Calu3 (cell line): ENCODE measurements at regions not wholly inside any gene's neighbourhood (a gene's known extent, or its start where the extent isn't known, plus 50 kb on each side); places are given as distances from the start of the nearest gene placed in this dataset.
"Not testable (repeated sequence)": the region's sequence is repeated elsewhere in the genome, so short reads cannot be mapped to it uniquely, and the experiment has no call there.

Experiments
- BruUV-seq: library from RNA; stranded (reverse); fragments of 400-500 nt; replicated peaks from 2 replicates; lab custom pipeline; 2021; lab: Mats Ljungman, UMichigan
- CTCF ChIA-PET: fragments of 300-600 bp; sonication (Branson Sonifier 250); formaldehyde crosslinking; loops from one replicate; lab custom pipeline; 2022; ENCODE audit warnings: antibody characterized with exemption; lab: Charles Lee
- DNase-seq: peaks from one replicate; pipeline ENCODE4 v3.0.0; 2022
- H3K27ac Mint-ChIP-seq: one replicate; pipeline ENCODE4 v1.8.0; 2022; ENCODE audit warnings: mixed read lengths; ENCODE audit not compliant: unreplicated experiment
- H3K27me3 Mint-ChIP-seq: one replicate; pipeline ENCODE4 v1.8.0; 2022; ENCODE audit warnings: mixed read lengths; ENCODE audit not compliant: unreplicated experiment
- H3K36me3 Mint-ChIP-seq: one replicate; pipeline ENCODE4 v1.8.0; 2022; ENCODE audit warnings: mild to moderate bottlenecking, moderate library complexity, mixed read lengths; ENCODE audit not compliant: insufficient read depth, unreplicated experiment
- H3K4me1 Mint-ChIP-seq: one replicate; pipeline ENCODE4 v1.8.0; 2022; ENCODE audit warnings: mild to moderate bottlenecking, low read depth, mixed read lengths; ENCODE audit not compliant: unreplicated experiment
- H3K4me3 Mint-ChIP-seq: one replicate; pipeline ENCODE4 v1.8.0; 2022; ENCODE audit warnings: mild to moderate bottlenecking, low read depth, moderate library complexity, mixed read lengths; ENCODE audit not compliant: unreplicated experiment
- H3K9me3 Mint-ChIP-seq: one replicate; pipeline ENCODE4 v1.8.0; 2022; ENCODE audit warnings: low read depth, mixed read lengths; ENCODE audit not compliant: unreplicated experiment
- intact Hi-C: fragments of 100-400 bp; cut with micrococcal nuclease; formaldehyde crosslinking; loops from one replicate; pipeline ENCODE4 v1.10.0; 2022; ENCODE audit not compliant: unreplicated experiment
- TF ChIP-seq, protein P1 (sequence below): fragments of 200-600 bp; IDR thresholded peaks from one replicate; pipeline ENCODE4 v1.8.0; 2022; ENCODE audit warnings: antibody characterized with exemption; ENCODE audit not compliant: unreplicated experiment

DNA sequence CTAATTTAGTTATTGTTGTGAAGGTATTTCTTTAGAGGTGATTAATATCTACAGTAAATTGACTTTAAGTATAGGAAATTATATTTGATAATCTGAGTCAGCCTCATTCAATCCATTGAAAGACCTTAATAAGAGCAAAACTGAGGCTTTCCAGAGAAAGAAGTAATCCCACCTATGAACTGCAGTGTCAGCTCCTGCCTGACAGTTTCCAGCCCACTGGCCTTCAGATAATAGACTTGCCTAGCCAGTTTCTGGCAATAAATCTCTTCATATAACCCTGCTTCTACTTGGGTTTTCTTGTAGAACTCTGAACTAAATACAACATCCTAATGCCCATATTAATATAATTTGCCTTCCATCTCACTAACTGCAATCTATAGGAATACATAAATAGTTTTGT lies 437.9 kb upstream of the UBE2E3 start:
- Mint-ChIP-seq H3K4me3 (no peak overlapping the region), H3K27me3 (no peaks in the 10 kb centered on the region), H3K36me3 (no peaks in the 10 kb centered on the region), H3K4me1 (peaks cover 11% of the 10 kb centered on the region), H3K9me3 (peaks cover 8% of the 10 kb centered on the region), H3K27ac (no peak overlapping the region)
- CTCF ChIA-PET = no interaction called here
- BruUV-seq = no TSS peak
- no peak for DNase-seq
- intact Hi-C loops = no loop called here
- TF ChIP-seq, protein P1, sequence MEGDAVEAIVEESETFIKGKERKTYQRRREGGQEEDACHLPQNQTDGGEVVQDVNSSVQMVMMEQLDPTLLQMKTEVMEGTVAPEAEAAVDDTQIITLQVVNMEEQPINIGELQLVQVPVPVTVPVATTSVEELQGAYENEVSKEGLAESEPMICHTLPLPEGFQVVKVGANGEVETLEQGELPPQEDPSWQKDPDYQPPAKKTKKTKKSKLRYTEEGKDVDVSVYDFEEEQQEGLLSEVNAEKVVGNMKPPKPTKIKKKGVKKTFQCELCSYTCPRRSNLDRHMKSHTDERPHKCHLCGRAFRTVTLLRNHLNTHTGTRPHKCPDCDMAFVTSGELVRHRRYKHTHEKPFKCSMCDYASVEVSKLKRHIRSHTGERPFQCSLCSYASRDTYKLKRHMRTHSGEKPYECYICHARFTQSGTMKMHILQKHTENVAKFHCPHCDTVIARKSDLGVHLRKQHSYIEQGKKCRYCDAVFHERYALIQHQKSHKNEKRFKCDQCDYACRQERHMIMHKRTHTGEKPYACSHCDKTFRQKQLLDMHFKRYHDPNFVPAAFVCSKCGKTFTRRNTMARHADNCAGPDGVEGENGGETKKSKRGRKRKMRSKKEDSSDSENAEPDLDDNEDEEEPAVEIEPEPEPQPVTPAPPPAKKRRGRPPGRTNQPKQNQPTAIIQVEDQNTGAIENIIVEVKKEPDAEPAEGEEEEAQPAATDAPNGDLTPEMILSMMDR = no peak

DNA sequence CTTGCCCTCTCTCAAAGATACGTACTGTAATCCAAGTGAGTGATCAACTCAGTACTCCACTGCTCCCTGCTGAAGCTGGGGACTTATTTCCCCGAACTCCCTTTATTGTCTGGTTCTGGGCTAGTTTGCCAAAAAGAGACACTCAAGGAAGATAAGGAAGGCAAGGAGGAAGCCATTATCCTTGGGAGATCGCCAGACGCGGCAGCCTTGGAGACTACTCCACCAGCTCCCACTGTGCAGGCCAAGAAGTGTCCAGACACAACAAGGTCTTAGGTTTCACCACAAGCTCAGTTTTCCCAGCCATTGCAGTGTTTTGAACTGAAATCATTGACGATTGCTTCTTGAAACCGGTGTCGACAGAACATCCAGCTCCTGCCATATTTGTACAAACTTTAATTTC lies 439.6 kb upstream of the UBE2E3 start:
- TF ChIP-seq, protein P1 = no peak
- BruUV-seq = no TSS peak
- intact Hi-C loops = no loop called here
- Mint-ChIP-seq H3K4me1 (peaks cover 11% of the 10 kb centered on the region), H3K9me3 (peaks cover 5% of the 10 kb centered on the region), H3K4me3 (no peak overlapping the region), H3K27ac (no peak overlapping the region), H3K36me3 (no peaks in the 10 kb centered on the region), H3K27me3 (no peaks in the 10 kb centered on the region)
- no peak for DNase-seq
- CTCF ChIA-PET = no interaction called here

DNA sequence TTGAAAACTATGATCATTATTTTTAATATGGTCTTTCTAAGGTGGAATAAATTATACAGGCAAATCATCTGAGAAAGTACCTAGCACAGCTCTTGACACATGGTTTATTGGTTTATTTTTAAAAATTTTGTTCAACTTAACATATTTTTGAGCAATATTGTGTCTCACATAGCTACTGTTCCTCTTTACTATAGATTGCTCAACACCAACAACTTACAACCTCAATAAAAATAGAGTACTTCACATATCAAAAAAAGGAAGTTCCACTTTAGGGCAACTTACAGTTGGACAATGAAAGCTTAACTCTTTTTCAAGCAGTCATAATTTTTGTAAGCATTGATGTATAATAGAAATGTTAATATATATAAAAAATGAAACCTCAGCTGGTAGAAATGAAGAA lies 440.9 kb upstream of the UBE2E3 start:
- no peaks in the 10 kb centered on the region for H3K27me3 Mint-ChIP-seq
- no peak overlapping the region for H3K4me3 Mint-ChIP-seq
- no TSS peak for BruUV-seq
- DNase-seq = no peak
- H3K36me3 Mint-ChIP-seq = no peaks in the 10 kb centered on the region
- H3K27ac Mint-ChIP-seq = no peak overlapping the region
- peaks cover 11% of the 10 kb centered on the region for H3K4me1 Mint-ChIP-seq
- TF ChIP-seq, protein P1 = no peak
- CTCF ChIA-PET = no interaction called here
- peaks cover 5% of the 10 kb centered on the region for H3K9me3 Mint-ChIP-seq
- intact Hi-C loops = no loop called here

DNA sequence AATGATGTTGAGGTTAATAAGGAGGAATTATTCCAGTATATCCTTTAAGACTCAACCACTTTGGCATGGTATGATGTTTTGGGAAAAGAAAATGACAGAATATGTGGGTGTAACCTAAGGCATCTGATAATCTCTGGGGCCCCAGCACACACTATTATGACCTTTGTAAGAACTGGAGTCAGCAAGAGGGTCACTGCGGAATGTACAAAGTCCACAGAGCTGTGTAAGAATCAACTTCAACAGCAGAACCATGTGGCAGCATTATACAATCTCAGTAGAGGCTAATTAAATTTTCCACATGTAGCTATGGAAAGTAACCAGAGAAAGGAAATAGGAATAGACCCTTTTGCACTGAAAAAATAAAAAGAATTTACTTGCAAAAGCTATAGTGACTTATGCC lies 445.1 kb upstream of the UBE2E3 start:
- no TSS peak for BruUV-seq
- CTCF ChIA-PET = no interaction called here
- no peak for DNase-seq
- Mint-ChIP-seq H3K36me3 (no peaks in the 10 kb centered on the region), H3K27me3 (no peaks in the 10 kb centered on the region), H3K4me1 (no peaks in the 10 kb centered on the region), H3K27ac (no peak overlapping the region), H3K9me3 (peaks cover 7% of the 10 kb centered on the region), H3K4me3 (no peak overlapping the region)
- intact Hi-C loops = no loop called here
- TF ChIP-seq, protein P1 = no peak

DNA sequence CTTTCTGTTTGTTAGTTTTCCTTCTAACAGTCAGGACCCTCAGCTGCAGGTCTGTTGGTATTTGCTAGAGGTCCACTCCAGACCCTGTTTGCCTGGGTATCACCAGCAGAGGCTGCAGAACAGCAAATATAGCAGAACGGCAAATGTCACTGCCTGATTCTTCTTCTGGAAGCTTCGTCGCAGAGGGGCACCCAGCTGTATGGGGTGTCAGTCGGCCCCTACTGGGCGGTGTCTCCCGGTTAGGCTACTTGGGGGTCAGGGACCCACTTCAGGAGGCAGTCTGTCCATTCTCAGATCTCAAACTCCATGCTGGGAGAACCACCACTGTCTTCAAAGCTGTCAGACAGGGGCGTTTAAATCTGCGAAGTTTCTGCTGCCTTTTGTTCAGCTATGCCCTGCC lies 448.6 kb upstream of the UBE2E3 start:
- H3K4me1 Mint-ChIP-seq, H3K4me3 Mint-ChIP-seq, DNase-seq, BruUV-seq, intact Hi-C loops, H3K27me3 Mint-ChIP-seq, H3K27ac Mint-ChIP-seq, H3K9me3 Mint-ChIP-seq, CTCF ChIA-PET, H3K36me3 Mint-ChIP-seq: not testable (repeated sequence)
